Non-pigmented ciliary epithelial cell (primary cell): ENCODE measurements at regions not wholly inside any gene's neighbourhood (a gene's known extent, or its start where the extent isn't known, plus 50 kb on each side); places are given as distances from the start of the nearest gene placed in this dataset.
A peak's percentile ranks its signal among the peaks of the same experiment; 100 is the strongest.

ENCODE experiments used
- DNase-seq: peaks from one replicate; pipeline ENCODE4 v3.0.0-alpha.2; 2010; ENCODE audit warnings: low read depth

DNA sequence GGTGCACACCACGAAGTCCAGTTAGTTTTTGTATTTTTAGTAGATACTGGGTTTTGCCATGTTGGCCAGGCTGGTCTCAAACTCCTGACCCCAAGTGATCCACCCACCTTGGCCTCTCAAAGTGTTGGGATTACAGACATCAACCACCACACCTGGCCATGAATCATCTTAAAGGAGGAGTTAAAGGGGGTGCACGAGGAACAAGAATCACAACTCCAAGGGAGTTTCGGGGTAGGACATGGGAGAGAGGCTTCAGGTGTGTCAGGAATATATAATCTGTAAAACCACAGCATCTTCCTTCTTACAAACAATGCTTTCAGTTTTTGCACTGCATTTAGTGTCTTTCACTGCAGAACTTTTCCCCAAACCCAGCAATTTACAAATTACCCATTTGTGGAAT, 137.4 kb upstream of the SGK1 start:
- no peak for DNase-seq

- no peak for DNase-seq
Observed at GRCh38 chr6:134454794-134455193, 136.9 kb upstream of the SGK1 start.

GRCh38 chr6:134453792-134454510, 136.0 kb upstream of the SGK1 start:
- DNase-seq = no peak

- no peak for DNase-seq
Observed at GRCh38 chr6:134452906-134453305, 135.0 kb upstream of the SGK1 start.

DNA sequence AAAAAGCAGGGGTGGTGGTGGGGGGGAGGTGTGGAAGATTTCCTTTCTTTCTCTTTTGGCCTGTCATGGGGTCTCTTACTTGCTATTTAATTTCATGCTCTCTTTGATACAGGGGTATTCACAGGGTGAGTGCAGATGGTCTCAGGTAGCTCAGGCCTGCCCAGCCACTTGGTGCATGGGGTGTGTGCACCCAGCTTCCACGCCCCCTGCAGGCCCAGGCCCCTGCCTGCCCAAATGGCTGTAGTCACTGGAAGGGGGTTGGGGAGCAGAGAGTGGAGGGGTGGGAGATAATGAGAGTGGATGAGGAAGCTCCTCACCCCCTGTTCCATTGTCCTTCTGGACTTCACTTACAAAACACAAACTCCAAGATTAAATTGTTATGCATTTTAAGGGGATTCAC, 133.6 kb upstream of the SGK1 start:
- no peak for DNase-seq

DNA sequence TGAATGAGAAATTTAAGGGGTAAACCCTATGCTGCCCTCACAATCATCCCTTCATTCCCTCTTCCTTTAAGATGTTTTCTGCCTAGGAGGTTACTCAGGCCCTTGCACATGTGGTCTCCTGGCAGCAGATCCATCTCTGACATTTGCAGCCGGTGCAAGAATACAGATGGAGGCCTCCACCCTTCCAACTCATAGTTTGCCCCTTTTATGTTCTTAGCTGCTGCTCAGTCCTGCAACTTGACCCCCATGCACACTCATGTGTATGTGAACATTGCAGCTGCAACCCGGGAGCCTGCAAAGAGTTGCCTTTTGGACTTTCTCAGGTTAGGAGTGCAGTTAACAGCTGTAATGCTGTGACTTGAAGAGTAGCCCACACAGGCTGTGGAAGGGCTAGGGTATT, 131.9 kb upstream of the SGK1 start:
- no peak for DNase-seq

DNA sequence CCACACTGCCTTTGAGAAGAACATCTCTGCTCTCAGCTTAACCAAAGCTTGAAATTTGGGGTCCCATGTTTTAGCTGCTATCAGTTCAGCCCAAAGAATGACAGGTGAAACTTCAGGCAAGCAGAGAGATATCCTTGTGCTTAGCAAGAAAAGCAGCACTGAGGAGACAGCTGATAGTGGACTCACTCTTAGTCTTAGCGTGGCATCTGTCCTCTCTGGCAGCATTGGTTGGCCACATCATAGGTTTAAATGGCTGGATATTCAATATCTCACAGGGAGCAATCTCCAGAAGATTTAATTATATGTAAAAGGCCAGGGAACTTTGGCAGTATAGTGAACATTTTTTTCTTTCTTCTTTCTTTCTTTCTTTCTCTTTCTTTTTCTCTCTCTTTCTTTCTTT, 131.1 kb upstream of the SGK1 start:
- DNase-seq = no peak

DNA sequence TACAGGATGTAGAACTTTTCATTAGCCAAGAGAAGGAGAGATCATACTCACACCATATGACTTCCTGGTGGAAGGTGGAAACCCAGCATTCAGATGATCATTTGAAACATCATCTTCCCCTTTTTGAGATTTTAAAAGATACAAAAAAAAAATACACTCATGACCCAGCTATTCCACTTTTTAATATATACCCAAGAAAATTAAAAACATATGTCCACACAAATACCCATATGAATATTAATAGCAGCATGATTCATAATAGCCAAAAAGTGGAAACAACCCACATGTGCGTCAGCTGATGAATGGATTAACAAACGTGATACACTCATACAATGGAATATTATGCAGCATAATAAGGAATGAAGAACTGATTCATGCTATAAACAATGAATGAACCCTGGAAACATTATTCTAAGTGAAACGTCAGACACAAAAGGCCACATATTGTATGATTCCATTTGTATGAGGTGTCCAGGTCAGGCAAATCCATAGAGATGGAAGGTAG, 130.0 kb upstream of the SGK1 start:
- peak; percentile 78 for DNase-seq

- DNase-seq = no peak
Observed at GRCh38 chr6:134447423-134447822, 129.5 kb upstream of the SGK1 start.

GRCh38 chr6:134446896-134447295, 129.0 kb upstream of the SGK1 start:
- DNase-seq = no peak

DNA sequence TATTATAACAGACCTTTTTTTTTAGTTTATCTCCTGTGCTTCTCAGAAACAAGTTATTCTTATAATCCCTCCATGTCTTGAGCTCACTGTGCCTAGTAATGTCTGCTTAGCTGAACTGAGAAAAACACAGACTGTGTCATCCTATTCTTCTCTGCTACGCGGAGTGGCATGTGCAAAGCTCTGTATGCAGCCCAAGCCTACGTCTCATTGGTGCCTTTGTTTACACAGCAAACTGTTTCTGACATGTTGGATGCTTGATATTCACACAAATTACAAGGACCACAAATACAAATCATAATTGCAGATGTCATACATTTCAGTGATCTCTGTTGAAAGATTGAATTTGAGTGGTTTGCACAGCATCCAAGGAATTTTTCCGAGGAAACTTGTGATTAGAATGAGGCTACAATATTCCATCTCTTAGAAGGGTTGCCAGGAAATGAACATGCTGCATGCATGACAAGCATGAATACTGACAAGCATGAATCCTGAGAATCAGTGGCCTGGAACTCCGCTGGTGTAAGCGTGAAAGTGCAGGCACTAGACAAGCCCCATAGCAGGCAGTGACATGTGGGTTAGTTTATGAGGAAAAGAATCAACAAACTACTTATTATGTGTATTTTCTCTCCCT, 128.4 kb upstream of the SGK1 start:
- DNase-seq = no peak

GRCh38 chr6:134443009-134443408, 125.1 kb upstream of the SGK1 start:
- DNase-seq = no peak

DNA sequence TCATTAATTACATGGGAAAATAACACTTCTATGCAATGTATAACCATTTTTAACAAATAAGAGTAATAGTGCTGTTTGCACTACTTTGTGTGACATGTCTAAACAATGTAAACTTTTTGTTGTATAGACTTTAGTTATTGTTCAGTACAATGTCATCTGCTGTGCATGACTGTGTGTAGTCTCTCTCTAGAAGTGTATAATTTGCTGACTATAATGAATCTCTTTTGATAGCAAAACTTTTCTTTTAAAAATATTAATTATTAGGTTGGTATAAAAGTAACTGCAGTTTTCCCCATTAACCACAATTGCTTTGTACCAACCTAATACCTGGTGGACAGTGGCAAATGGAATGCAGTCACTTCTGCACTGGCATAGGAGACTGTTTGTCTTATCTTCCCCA, 124.2 kb upstream of the SGK1 start:
- no peak for DNase-seq

DNA sequence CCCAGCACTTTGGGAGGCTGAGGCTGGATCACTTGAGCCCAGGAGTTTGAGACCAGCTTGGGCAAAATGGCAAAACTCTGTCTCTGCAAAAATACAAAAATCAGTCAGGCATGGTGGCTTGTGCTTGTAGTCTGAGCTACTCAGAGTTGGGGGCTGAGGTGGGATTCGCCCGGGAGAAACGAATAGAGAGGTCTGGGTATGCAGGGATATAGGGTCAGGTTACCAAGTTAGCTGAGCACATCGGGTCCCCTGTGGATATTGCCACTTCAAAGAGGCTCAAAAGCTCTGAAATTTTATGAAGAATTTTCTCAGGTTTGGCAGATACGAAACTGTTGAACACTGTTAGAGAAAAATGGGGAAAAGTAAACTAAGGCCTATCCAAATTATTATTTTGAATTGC, 120.9 kb upstream of the SGK1 start:
- no peak for DNase-seq

GRCh38 chr6:134437376-134437775, 119.5 kb upstream of the SGK1 start:
- no peak for DNase-seq

DNA sequence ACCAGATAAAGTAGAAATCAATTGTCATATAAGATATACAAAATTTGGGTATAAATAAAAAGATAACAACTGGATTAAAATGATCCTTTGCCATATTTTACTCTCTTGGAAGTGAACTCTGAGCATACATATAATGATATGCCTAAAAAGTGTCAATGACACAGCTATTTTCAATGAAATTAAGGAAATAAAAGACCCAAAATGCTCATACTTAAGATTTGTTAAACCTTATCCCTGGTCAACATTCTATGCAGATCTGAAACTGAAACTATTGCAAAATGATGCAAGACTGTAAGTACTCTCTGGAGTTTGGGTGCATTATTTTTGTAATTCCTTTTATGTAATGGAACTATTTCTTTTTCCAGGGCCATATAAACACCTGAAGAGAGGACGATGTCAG, 119.0 kb upstream of the SGK1 start:
- no peak for DNase-seq

DNA sequence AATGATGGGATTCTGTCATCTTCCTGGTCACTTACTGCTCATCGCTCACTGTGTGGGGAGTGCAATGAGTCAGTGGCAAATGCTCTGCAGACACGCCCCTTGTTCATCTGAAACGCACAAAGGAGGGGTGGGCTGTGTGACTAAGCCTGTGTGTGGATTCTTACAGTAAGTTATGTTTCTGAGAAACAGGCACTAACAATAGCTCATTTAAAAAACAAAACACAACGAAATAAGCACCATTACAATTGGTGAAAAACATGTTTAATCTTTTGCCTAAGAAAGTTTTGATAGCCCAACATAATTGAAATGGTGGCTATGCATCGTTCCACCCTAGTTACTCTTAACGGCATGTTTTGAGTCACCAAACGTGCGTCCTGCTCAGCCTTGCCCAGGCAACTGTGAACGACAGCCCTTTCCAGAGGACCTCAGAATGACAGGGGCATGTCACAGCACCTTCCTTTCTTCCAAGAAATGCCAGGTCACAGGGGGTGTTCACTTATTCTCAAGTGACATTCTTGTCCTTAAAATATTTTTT, 118.4 kb upstream of the SGK1 start:
- DNase-seq = peak; percentile 97

- DNase-seq = no peak
Observed at GRCh38 chr6:134435814-134436280, 117.9 kb upstream of the SGK1 start.

DNA sequence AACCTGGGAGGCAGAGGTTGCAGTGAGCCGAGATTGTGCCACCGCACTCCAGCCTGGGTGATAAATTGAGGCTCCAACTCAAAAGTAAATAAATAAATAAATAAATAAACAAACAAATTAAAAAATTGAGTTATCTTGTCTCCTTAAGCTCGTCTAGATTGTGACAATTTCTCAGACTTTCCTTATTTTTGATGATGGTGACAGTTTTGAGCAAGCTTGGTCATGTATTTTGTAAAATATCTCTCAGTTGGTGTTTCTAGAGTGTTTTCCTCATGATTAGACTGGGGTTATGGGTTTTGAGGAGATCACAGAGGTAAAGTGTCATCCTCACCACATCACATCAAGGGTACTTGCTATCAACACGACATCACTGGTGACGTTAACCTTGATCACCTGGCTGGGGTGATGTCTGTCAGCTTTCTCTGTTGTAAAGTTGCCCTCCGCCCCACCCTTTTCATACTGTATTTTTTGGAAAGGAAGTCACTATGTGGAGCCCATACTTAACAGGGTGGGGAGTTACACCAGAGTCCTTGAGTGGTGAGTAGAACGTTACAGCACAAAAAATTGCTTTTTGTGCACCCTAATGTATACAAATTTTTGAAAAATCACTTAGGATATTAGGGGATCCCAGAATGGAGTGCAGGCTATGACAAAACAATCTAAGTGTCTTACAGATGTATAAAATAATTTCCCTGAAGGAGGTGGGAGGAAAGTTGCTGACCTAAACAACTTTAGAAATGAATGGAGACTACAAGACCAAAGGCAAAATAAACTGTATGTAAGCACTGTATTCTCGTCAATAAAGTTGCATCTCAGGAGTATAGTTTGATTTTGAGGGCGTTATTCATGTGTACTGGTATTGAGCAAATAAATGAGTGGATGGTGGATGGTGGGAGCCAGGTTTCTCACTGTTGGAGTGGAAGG, 116.4 kb upstream of the SGK1 start:
- no peak for DNase-seq

DNA sequence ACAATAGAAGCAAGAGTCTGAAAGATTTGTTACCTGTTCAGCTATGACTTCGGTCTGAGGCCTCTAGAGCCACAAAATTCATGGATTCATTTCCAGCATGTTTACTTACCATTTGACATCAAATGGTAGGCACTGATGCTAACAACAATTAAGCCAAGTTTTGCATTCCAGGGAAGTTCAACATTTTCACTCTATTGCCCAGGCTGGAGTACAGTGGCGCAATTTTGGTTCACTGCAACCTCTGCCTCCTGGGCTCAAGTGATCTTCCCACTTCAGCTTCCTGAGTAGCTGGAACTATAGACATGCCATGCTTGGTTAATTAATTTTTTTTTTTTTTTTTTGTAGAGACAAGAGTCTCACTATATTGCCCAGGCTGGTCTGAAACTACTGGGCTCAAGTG, 114.1 kb upstream of the SGK1 start:
- DNase-seq = no peak

GRCh38 chr6:134431421-134431859, 113.5 kb upstream of the SGK1 start:
- DNase-seq = no peak

DNA sequence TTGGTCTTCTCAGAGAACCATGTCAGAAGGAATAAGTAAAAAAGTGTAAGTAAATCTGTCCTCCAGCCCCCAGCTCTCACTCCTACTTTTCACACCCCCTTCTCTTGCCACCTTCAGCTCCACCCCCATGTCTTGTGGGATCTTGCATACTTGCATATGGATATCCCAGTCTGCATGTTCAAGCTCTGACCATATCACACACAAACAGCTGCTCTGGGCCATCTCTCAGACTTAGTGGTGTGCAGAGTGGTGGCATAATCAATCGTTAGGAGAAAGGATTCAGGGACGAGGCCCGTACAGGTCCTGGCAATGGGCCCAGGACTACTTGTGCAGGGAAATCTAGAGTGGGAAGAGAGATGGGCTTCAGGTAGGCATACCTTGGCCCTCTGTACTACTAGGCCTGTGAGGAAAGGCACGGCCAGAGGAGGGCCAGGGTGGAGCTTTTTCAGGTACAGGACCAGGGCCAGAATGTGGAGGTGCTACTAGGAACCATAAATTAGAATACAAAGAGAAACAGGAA, 112.0 kb upstream of the SGK1 start:
- no peak for DNase-seq
